ENCODE measurements at regions not wholly inside any gene's neighbourhood (a gene's known extent, or its start where the extent isn't known, plus 50 kb on each side); places are given as distances from the start of the nearest gene placed in this dataset.

DNA sequence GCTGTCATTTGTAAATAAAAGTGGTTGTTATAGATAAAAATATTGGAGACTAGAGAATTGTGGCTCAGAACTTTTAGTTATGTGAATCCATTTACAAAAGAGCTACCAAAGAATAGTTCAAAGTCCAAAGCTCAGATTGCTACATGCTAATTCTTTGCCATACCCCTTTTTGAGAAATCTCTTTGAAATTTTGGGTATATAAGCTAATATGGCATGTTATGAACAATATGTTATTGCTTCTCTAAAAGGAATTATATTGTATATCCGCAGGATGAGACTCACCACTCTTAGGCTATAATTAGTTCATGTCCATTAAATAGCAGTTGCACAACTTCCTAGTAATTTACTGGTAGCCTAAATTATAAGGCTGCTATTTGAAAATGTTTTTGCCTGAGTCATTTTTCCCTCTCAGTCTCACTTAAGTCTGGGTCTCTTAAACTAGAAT, 178.0 kb downstream of the ZNF281 start:
- intact Hi-C loops (cut with DNase I) = no loop called here
- peak overlapping the region in 2 of 5 donors; percentile 2 to 20 for H3K27ac ChIP-seq

GRCh38 chr1:200230671-200231070, 179.2 kb downstream of the ZNF281 start:
- WGBS, 4 donors = 75 to 94% (median 90%) methylated on average over 1 of the region's 1 CpG
- Histone ChIP-seq H3K27me3 (peaks cover 6% of the 10 kb centered on the region), H3K4me3 (no peak overlapping the region), H3K27ac (no peak overlapping the region), H3K4me1 (replicated peaks in 1 of 2) (no peaks in the 10 kb centered on the region), H3K9me3 (replicated peaks in 1 of 3) (no peaks in the 10 kb centered on the region), H3K36me3 (replicated peaks in 1 of 2) (no peaks in the 10 kb centered on the region)
- intact Hi-C loops (cut with DNase I) = no loop called here
- TF ChIP-seq POLR2A (IDR thresholded peaks at IDR 0.05) (no peak), CTCF (IDR thresholded peaks at IDR 0.05) (no peak)
- no peak for DNase-seq

More for the DNA sequence above, 178.0 kb downstream of the ZNF281 start:
- Histone ChIP-seq H3K9me3 (replicated peaks in 1 of 3) (no peaks in the 10 kb centered on the region), H3K27me3 (no peaks in the 10 kb centered on the region), H3K36me3 (replicated peaks in 1 of 2) (no peaks in the 10 kb centered on the region), H3K4me3 (no peak overlapping the region), H3K4me1 (replicated peaks in 1 of 2) (no peaks in the 10 kb centered on the region)
- no peak for DNase-seq
- TF ChIP-seq CTCF (IDR thresholded peaks at IDR 0.05) (no peak), POLR2A (IDR thresholded peaks at IDR 0.05) (no peak)
- WGBS, 4 donors = 58 to 63% (median 60%) methylated on average over 1 of the region's 1 CpG

DNA sequence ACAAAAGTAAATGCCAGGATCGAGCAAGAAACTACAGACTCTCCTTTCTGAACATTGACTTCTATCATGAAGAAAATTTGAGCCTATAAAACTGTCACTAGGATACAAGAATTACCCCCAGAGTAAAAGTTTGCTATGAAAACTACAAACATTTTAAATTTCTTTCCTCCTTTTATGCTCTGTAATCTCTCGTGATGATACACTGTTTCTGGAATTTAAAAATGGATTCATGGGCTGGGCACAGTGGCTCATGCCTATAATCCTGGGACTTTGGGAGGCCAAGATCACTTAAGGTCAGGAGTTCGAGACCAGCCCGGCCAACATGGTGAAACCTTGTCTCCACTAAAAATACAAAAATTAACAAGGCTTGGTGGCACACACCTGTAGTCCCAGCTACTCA, 181.3 kb downstream of the ZNF281 start:
- no peaks in the 10 kb centered on the region for H3K9me3 ChIP-seq (replicated peaks in 1 of 3)
- H3K27me3 ChIP-seq = peaks cover 10% of the 10 kb centered on the region
- intact Hi-C loops (cut with DNase I) = no loop called here
- WGBS, 4 donors = 62 to 69% (median 67%) methylated on average over 4 of the region's 4 CpGs
- no peak overlapping the region for H3K27ac ChIP-seq
- H3K36me3 ChIP-seq (replicated peaks in 1 of 2) = no peaks in the 10 kb centered on the region
- no peak for DNase-seq
- H3K4me1 ChIP-seq (replicated peaks in 1 of 2) = no peaks in the 10 kb centered on the region
- H3K4me3 ChIP-seq = no peak overlapping the region
- no peak for TF ChIP-seq POLR2A (IDR thresholded peaks at IDR 0.05)
- no peak for TF ChIP-seq CTCF (IDR thresholded peaks at IDR 0.05)

DNA sequence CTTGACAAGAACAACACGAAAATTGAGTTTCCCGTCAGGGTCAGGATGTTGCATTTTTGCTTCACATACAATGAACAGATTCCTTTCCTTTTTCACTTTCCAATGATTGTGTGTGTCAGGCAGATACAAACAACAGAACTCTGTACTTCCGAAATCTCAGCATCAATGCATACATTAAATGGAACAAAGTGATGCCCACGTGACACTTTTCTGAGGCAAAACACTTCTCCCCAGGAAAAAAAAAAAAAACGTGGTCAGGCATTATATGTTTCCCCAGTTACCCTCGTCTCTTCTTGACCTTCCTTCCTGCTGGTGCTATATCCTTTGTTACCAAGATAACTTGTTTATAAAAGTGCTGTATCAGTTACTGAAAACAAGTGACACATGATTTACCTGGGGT, 181.8 kb downstream of the ZNF281 start:
- 21 to 42% (median 27%) methylated on average over 6 of the region's 6 CpGs for WGBS, 4 donors
- Histone ChIP-seq H3K4me3 (no peak overlapping the region), H3K9me3 (replicated peaks in 1 of 3) (no peaks in the 10 kb centered on the region), H3K27ac (peak overlapping the region in 1 of 5 donors; percentile 29), H3K4me1 (replicated peaks in 1 of 2) (no peaks in the 10 kb centered on the region), H3K36me3 (replicated peaks in 1 of 2) (no peaks in the 10 kb centered on the region), H3K27me3 (peaks cover 10% of the 10 kb centered on the region)
- intact Hi-C loops (cut with DNase I) = no loop called here
- DNase-seq = no peak
- TF ChIP-seq POLR2A (IDR thresholded peaks at IDR 0.05) (no peak), CTCF (IDR thresholded peaks at IDR 0.05) (no peak)
